OCI-LY3 (cell line): ENCODE measurements at regions not wholly inside any gene's neighbourhood (a gene's known extent, or its start where the extent isn't known, plus 50 kb on each side); places are given as distances from the start of the nearest gene placed in this dataset.

ENCODE experiments used
- CTCF ChIP-seq: fragments of 200-600, 300-600 bp; sonication (generic); IDR thresholded peaks from 2 replicates; pipeline ENCODE4 v1.5.1; 2014; ENCODE audit warnings: antibody characterized with exemption, low read length, low read depth
- EZH2phosphoT487 ChIP-seq: fragments of 200-600 bp; shearing (Covaris generic); IDR thresholded peaks from 2 replicates; pipeline ENCODE4 v1.6.1; 2018; ENCODE audit warnings: antibody characterized with exemption, mixed run types, low read depth

GRCh38 chrX:40471965-40472648, 108.7 kb upstream of the ATP6AP2 start:
- TF ChIP-seq CTCF = peak; percentile 60
- TF ChIP-seq EZH2phosphoT487 = no peak
